H1 (cell line): ENCODE measurements at regions not wholly inside any gene's neighbourhood (a gene's known extent, or its start where the extent isn't known, plus 50 kb on each side); places are given as distances from the start of the nearest gene placed in this dataset.

Experiments used
- CTBP2 ChIP-seq: IDR thresholded peaks from 2 replicates; pipeline ENCODE4 v1.7.0; 2011; ENCODE audit warnings: borderline replicate concordance, mild to moderate bottlenecking, moderate library complexity, mixed read lengths, low read length; ENCODE audit not compliant: insufficient read depth, insufficient read length
- FOSL1 ChIP-seq: IDR thresholded peaks from 2 replicates; pipeline ENCODE4 v1.6.1; 2011; ENCODE audit warnings: mild to moderate bottlenecking, low read depth, low read length, moderate library complexity; ENCODE audit not compliant: insufficient read depth
- KDM1A ChIP-seq: fragments of 200-600, 300-600 bp; sonication (generic); IDR thresholded peaks from 2 replicates; pipeline ENCODE4 v1.7.1; 2016; ENCODE audit warnings: mild to moderate bottlenecking, low read length, borderline replicate concordance
- POLR2AphosphoS5 ChIP-seq: IDR thresholded peaks from 2 replicates; pipeline ENCODE4 v1.6.1; 2011; ENCODE audit warnings: low read depth, low read length
- TAF7 ChIP-seq: optimal IDR thresholded peaks from 2 replicates; pipeline ENCODE3; 2011; ENCODE audit warnings: low read depth, mild to moderate bottlenecking, inconsistent platforms, low read length, moderate library complexity, borderline replicate concordance

DNA sequence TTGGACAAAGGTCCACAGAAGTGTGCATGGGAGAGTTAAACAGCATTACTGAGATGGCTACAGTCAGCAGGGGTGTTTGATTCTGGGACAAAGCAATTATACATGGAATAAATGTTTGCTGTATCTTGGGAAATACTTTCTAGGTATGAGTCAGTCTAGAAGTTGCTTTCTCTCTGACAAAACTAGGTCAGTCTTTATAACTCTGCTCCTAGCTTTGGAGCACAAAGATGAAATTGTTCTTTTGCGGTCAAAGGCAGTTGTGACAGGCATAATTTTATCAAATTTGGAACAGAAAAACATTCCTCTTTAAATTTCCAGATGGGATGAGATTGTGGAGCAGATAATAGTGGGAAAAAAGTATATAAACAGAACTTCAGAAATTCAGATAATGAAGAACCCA is 1045.4 kb upstream of the MIR17HG start (continued):
- TF ChIP-seq KDM1A: no peak
- TF ChIP-seq POLR2AphosphoS5: no peak
- no peak for TF ChIP-seq CTBP2
- TF ChIP-seq TAF7: no peak
- TF ChIP-seq FOSL1: no peak
